Activated CD8-positive, alpha-beta T cell treated with anti-CD3 and anti-CD28 coated beads for 36 hours (primary cell): ENCODE measurements at regions not wholly inside any gene's neighbourhood (a gene's known extent, or its start where the extent isn't known, plus 50 kb on each side); places are given as distances from the start of the nearest gene placed in this dataset.

Experiments used
- ATAC-seq: fragments of 200-7000 bp; cut with Tn5 transposase; one replicate; pipeline ENCODE4 v1.10.0; 2021; ENCODE audit warnings: mild to moderate bottlenecking, moderate library complexity
- CTCF ChIA-PET: fragments of 350-600 bp; sonication (Branson Sonifier 250); formaldehyde crosslinking; loops from one replicate; lab custom pipeline; 2021; ENCODE audit warnings: antibody characterized with exemption; lab: Charles Lee
- POLR2A ChIA-PET: fragments of 350-600 bp; sonication (Branson Sonifier 250); formaldehyde crosslinking; loops from one replicate; lab custom pipeline; 2021; ENCODE audit warnings: antibody characterized with exemption; lab: Charles Lee
- DNase-seq: peaks from one replicate; pipeline ENCODE4 v3.0.0-alpha.2; 2020
- H3K27ac Mint-ChIP-seq: one replicate; pipeline ENCODE4 v1.8.0; 2021; ENCODE audit warnings: mild to moderate bottlenecking, mixed read lengths
- H3K27me3 Mint-ChIP-seq: one replicate; pipeline ENCODE4 v1.8.0; 2021; ENCODE audit warnings: mixed read lengths
- H3K36me3 Mint-ChIP-seq: one replicate; pipeline ENCODE4 v1.8.0; 2021; ENCODE audit warnings: low read depth, mixed read lengths
- H3K4me1 Mint-ChIP-seq: one replicate; pipeline ENCODE4 v1.8.0; 2021; ENCODE audit warnings: low read depth, mixed read lengths
- H3K4me3 Mint-ChIP-seq: one replicate; pipeline ENCODE4 v1.8.0; 2021; ENCODE audit warnings: mild to moderate bottlenecking, moderate library complexity, mixed read lengths
- H3K9me3 Mint-ChIP-seq: one replicate; pipeline ENCODE4 v1.8.0; 2021; ENCODE audit warnings: mixed read lengths
- CTCF ChIP-seq: fragments of 200-600 bp; IDR thresholded peaks from one replicate; pipeline ENCODE4 v1.8.0; 2022; ENCODE audit warnings: antibody characterized with exemption, mild to moderate bottlenecking
- intact Hi-C: fragments of 100-400 bp; cut with micrococcal nuclease; formaldehyde crosslinking; loops from one replicate; pipeline ENCODE4 v1.10.0; 2022

- DNase-seq (no peak), ATAC-seq (no peak)
- POLR2A ChIA-PET = no interaction called here
- intact Hi-C loops = no loop called here
- CTCF ChIA-PET = no interaction called here
- H3K36me3 Mint-ChIP-seq = no peaks in the 10 kb centered on the region
- no peak overlapping the region for H3K27ac Mint-ChIP-seq
- no peak for TF ChIP-seq CTCF
- peaks cover 4% of the 10 kb centered on the region for H3K9me3 Mint-ChIP-seq
- no peaks in the 10 kb centered on the region for H3K27me3 Mint-ChIP-seq
- no peak overlapping the region for H3K4me3 Mint-ChIP-seq
- no peaks in the 10 kb centered on the region for H3K4me1 Mint-ChIP-seq
Observed at GRCh38 chr2:103880081-103880834, 973.7 kb upstream of the POU3F3 start.

GRCh38 chr2:103887625-103888024 lies 966.3 kb upstream of the POU3F3 start:
- Mint-ChIP-seq H3K36me3 (no peaks in the 10 kb centered on the region), H3K27ac (no peak overlapping the region), H3K27me3 (no peaks in the 10 kb centered on the region), H3K9me3 (peaks cover 8% of the 10 kb centered on the region), H3K4me3 (no peak overlapping the region), H3K4me1 (no peaks in the 10 kb centered on the region)
- intact Hi-C loops = no loop called here
- DNase-seq (no peak), ATAC-seq (no peak)
- no peak for TF ChIP-seq CTCF
- POLR2A ChIA-PET = no interaction called here
- CTCF ChIA-PET = no interaction called here

- H3K9me3 Mint-ChIP-seq = peaks cover 4% of the 10 kb centered on the region
- H3K4me1 Mint-ChIP-seq = no peaks in the 10 kb centered on the region
- H3K27ac Mint-ChIP-seq = no peak overlapping the region
- no peak overlapping the region for H3K4me3 Mint-ChIP-seq
- POLR2A ChIA-PET = no interaction called here
- CTCF ChIA-PET = no interaction called here
- no peak for TF ChIP-seq CTCF
- DNase-seq (no peak), ATAC-seq (no peak)
- H3K27me3 Mint-ChIP-seq = no peaks in the 10 kb centered on the region
- intact Hi-C loops = no loop called here
- no peaks in the 10 kb centered on the region for H3K36me3 Mint-ChIP-seq
Observed at GRCh38 chr2:103896182-103896581, 957.7 kb upstream of the POU3F3 start.

- ATAC-seq (no peak), DNase-seq (no peak)
- Mint-ChIP-seq H3K4me1 (no peaks in the 10 kb centered on the region), H3K36me3 (no peaks in the 10 kb centered on the region), H3K27ac (no peak overlapping the region), H3K27me3 (no peaks in the 10 kb centered on the region), H3K9me3 (peaks cover 4% of the 10 kb centered on the region), H3K4me3 (no peak overlapping the region)
- CTCF ChIA-PET = no interaction called here
- TF ChIP-seq CTCF = no peak
- intact Hi-C loops = no loop called here
- POLR2A ChIA-PET = no interaction called here
Observed at GRCh38 chr2:103898561-103898960, 955.4 kb upstream of the POU3F3 start.

DNA sequence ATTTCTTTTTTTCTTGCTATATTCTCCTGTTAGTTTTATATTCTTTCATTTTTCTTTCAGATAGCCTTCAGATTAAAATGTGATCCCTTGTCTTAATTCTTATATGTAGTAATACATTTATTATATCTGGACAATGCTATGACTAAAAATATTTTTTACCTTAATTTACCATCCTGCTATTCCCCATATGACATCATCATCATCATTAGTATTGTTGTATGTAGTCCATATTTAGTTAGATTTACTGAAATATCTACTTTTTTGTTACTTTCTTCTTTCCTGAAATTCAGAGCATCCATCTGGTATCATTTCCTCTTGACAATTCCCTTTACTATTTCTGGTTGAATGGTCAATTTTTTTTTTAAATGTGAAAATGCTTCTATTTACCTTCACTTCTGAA lies 951.6 kb upstream of the POU3F3 start:
- Mint-ChIP-seq H3K4me1 (no peaks in the 10 kb centered on the region), H3K27me3 (no peaks in the 10 kb centered on the region), H3K27ac (no peak overlapping the region), H3K9me3 (no peaks in the 10 kb centered on the region), H3K36me3 (no peaks in the 10 kb centered on the region), H3K4me3 (no peak overlapping the region)
- ChIA-PET POLR2A (no interaction called here), CTCF (no interaction called here)
- no peak for TF ChIP-seq CTCF
- no peak for DNase-seq
- intact Hi-C loops = no loop called here
- no peak for ATAC-seq
